ENCODE measurements at regions not wholly inside any gene's neighbourhood (a gene's known extent, or its start where the extent isn't known, plus 50 kb on each side); places are given as distances from the start of the nearest gene placed in this dataset.

DNA sequence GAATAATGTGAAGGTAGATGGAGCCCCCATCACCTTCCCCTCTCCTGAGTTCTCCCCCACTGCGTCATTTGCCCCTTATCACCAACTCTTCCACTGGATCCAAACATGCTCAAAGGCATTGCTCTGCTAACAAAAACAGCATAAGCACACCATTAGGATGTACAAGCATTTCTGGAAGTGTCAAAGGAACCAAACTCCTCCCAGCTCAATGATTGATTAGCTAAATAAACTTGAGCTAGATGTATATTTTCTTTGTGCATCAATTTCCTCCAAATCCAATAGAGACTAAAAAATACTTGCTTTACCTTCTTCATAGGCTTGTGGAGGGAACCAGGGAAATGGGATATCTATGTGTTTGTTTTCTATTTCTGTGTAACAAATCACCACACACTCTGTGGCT lies 248.4 kb upstream of the JARID2 start:
- TF ChIP-seq RAD21 (conservative IDR thresholded peaks at IDR 0.05) (no peak), CTCF (IDR thresholded peaks at IDR 0.05; ENCODE audit: poor library complexity, severe bottlenecking) (no peak), POLR2AphosphoS5 (IDR thresholded peaks at IDR 0.05) (no peak), EP300 (conservative IDR thresholded peaks at IDR 0.05; ENCODE audit: poor library complexity, severe bottlenecking) (no peak), REST (IDR thresholded peaks at IDR 0.05; ENCODE audit: borderline replicate concordance) (no peak), EZH2 (IDR thresholded peaks at IDR 0.05; ENCODE audit: borderline replicate concordance, insufficient read depth, low read length, poor library complexity, severe bottlenecking) (no peak)
